Esophagus muscularis mucosa (tissue), 4 donors: ENCODE measurements at regions not wholly inside any gene's neighbourhood (a gene's known extent, or its start where the extent isn't known, plus 50 kb on each side); places are given as distances from the start of the nearest gene placed in this dataset.
"Not testable (repeated sequence)": the region's sequence is repeated elsewhere in the genome, so short reads cannot be mapped to it uniquely, and the experiment has no call there.

Source experiments
- DNase-seq: peaks from one replicate; pipeline ENCODE4 v3.0.0-alpha.2; 2017; ENCODE audit errors: extremely low spot score
- H3K27ac ChIP-seq, 4 donors: fragments of 200-600 bp; sonication (generic); replicated peaks in 1 of 4; 1 replicate in 3 of 4; 2 replicates in 1 of 4; pipeline ENCODE4 v1.5.1; 2016 to 2019; ENCODE audit warnings: mild to moderate bottlenecking in 1 of 4
- H3K27me3 ChIP-seq, 4 donors: fragments of 200-600 bp; sonication (generic); one replicate each; pipeline versions ENCODE4 v1.5.1 to v1.6.0; 2016 to 2019
- H3K36me3 ChIP-seq, 4 donors: fragments of 200-600 bp; sonication (generic); one replicate each; pipeline ENCODE4 v1.5.1; 2016 to 2019
- H3K4me1 ChIP-seq, 4 donors: fragments of 200-600 bp; sonication (generic); one replicate each; pipeline ENCODE4 v1.5.1; 2016 to 2019
- H3K4me3 ChIP-seq, 4 donors: fragments of 200-600 bp; sonication (generic); 1 replicate in 2 of 4; 2 replicates in 2 of 4; pipeline ENCODE4 v1.5.1; 2016 to 2019; ENCODE audit warnings: mild to moderate bottlenecking in 4 of 4, moderate library complexity in 1 of 4
- H3K9me3 ChIP-seq, 4 donors: fragments of 200-600 bp; sonication (generic); 1 replicate in 3 of 4; 2 replicates in 1 of 4; pipeline ENCODE4 v1.5.1; 2016 to 2019
- CTCF ChIP-seq, 3 experiments: fragments of 200-600 bp in 2 of 3; fragments of 450-650 bp in 1 of 3; sonication (generic) in 2 of 3; IDR thresholded peaks; one replicate each; pipeline ENCODE4 v1.5.1; 2017 to 2019; ENCODE audit warnings: antibody characterized with exemption in 3 of 3, mild to moderate bottlenecking in 2 of 3, moderate library complexity in 1 of 3
- EP300 ChIP-seq: sonication (generic); formaldehyde crosslinking; IDR thresholded peaks from one replicate; pipeline ENCODE4 v1.6.1; 2017; ENCODE audit warnings: antibody characterized with exemption
- POLR2A ChIP-seq: fragments of 450-650 bp; IDR thresholded peaks from one replicate; pipeline ENCODE4 v1.6.1; 2017; ENCODE audit warnings: antibody characterized with exemption, moderate library complexity, mild to moderate bottlenecking, low read depth
- POLR2AphosphoS5 ChIP-seq, 2 donors: sonication (generic); formaldehyde crosslinking; IDR thresholded peaks; one replicate each; pipeline ENCODE4 v1.6.1; 2017; ENCODE audit warnings: antibody characterized with exemption in 2 of 2
- WGBS: methylation state at CpG from one replicate; pipeline ENCODE4 v1.1.5; 2018; 5-methylcytosine and 5-hydroxymethylcytosine counted together
- intact Hi-C: fragments of 100-400 bp; cut with DNase I; formaldehyde crosslinking; loops from one replicate; pipeline ENCODE4 v1.15.1; 2023

- TF ChIP-seq EP300: no peak
- TF ChIP-seq CTCF (IDR thresholded peaks at IDR 0.05): no peak
- no peak for TF ChIP-seq POLR2A
- TF ChIP-seq POLR2AphosphoS5 (IDR thresholded peaks at IDR 0.05): no peak
- H3K9me3 ChIP-seq: no peaks in the 10 kb centered on the region
- DNase-seq: no peak
- H3K4me1 ChIP-seq: peaks cover 0 to 22% (median 18%) of the 10 kb centered on the region in 4 donors
- no peaks in the 10 kb centered on the region for H3K36me3 ChIP-seq
- H3K27ac ChIP-seq: no peak overlapping the region
- whole genome bisulfite sequencing: 43% methylated on average over 3 of the region's 3 CpGs
- H3K4me3 ChIP-seq: no peak overlapping the region
- H3K27me3 ChIP-seq: no peaks in the 10 kb centered on the region
- intact Hi-C loops: no loop called here
Observed at GRCh38 chr2:150062416-150062815, 425.1 kb downstream of the RND3 start.

GRCh38 chr2:150060341-150060740 lies 427.1 kb downstream of the RND3 start:
- Histone ChIP-seq H3K27me3 (no peaks in the 10 kb centered on the region), H3K4me1 (peaks cover 0 to 22% (median 18%) of the 10 kb centered on the region in 4 donors), H3K4me3 (no peak overlapping the region), H3K9me3 (no peaks in the 10 kb centered on the region), H3K36me3 (no peaks in the 10 kb centered on the region), H3K27ac (no peak overlapping the region)
- TF ChIP-seq CTCF (IDR thresholded peaks at IDR 0.05) (no peak), POLR2AphosphoS5 (IDR thresholded peaks at IDR 0.05) (no peak), EP300 (no peak), POLR2A (no peak)
- no peak for DNase-seq
- 25% methylated on average over 1 of the region's 1 CpG for WGBS
- intact Hi-C loops: no loop called here

GRCh38 chr2:150059676-150060075 lies 427.8 kb downstream of the RND3 start:
- H3K36me3 ChIP-seq, H3K9me3 ChIP-seq, H3K4me3 ChIP-seq, H3K27ac ChIP-seq, H3K27me3 ChIP-seq, intact Hi-C loops, DNase-seq: not testable (repeated sequence)
- H3K4me1 ChIP-seq: peaks cover 0 to 22% (median 18%) of the 10 kb centered on the region in 4 donors
- 98% methylated on average over 2 of the region's 2 CpGs for WGBS

- intact Hi-C loops: no loop called here
- Histone ChIP-seq H3K4me3 (no peak overlapping the region), H3K9me3 (no peaks in the 10 kb centered on the region), H3K27ac (no peak overlapping the region), H3K4me1 (no peaks in the 10 kb centered on the region), H3K36me3 (no peaks in the 10 kb centered on the region), H3K27me3 (no peaks in the 10 kb centered on the region)
- DNase-seq: no peak
- TF ChIP-seq CTCF (IDR thresholded peaks at IDR 0.05): no peak
- no peak for TF ChIP-seq EP300
- no peak for TF ChIP-seq POLR2AphosphoS5 (IDR thresholded peaks at IDR 0.05)
- no peak for TF ChIP-seq POLR2A
- 82% methylated on average over 3 of the region's 3 CpGs for WGBS
Observed at GRCh38 chr2:150052457-150052856, 435.0 kb downstream of the RND3 start.

GRCh38 chr2:150051004-150051403 lies 436.5 kb downstream of the RND3 start:
- DNase-seq: no peak
- TF ChIP-seq POLR2AphosphoS5 (IDR thresholded peaks at IDR 0.05) (no peak), POLR2A (no peak), EP300 (no peak)
- intact Hi-C loops: no loop called here
- Histone ChIP-seq H3K27ac (no peak overlapping the region), H3K27me3 (no peaks in the 10 kb centered on the region), H3K4me3 (no peak overlapping the region), H3K36me3 (no peaks in the 10 kb centered on the region), H3K9me3 (no peaks in the 10 kb centered on the region), H3K4me1 (no peaks in the 10 kb centered on the region)

GRCh38 chr2:150050036-150050435 lies 437.4 kb downstream of the RND3 start:
- no peak overlapping the region for H3K27ac ChIP-seq
- H3K9me3 ChIP-seq: no peaks in the 10 kb centered on the region
- no peak for DNase-seq
- WGBS: 80% methylated on average over 5 of the region's 5 CpGs
- no peaks in the 10 kb centered on the region for H3K4me1 ChIP-seq
- H3K36me3 ChIP-seq: no peaks in the 10 kb centered on the region
- no peaks in the 10 kb centered on the region for H3K27me3 ChIP-seq
- intact Hi-C loops: no loop called here
- H3K4me3 ChIP-seq: no peak overlapping the region
- TF ChIP-seq POLR2A (no peak), POLR2AphosphoS5 (IDR thresholded peaks at IDR 0.05) (no peak)
